Fibroblast of pulmonary artery (primary cell): ENCODE measurements at regions not wholly inside any gene's neighbourhood (a gene's known extent, or its start where the extent isn't known, plus 50 kb on each side); places are given as distances from the start of the nearest gene placed in this dataset.

Source experiments
- DNase-seq: peaks from one replicate; pipeline ENCODE4 v3.0.0-alpha.2; 2010; ENCODE audit warnings: low read depth
- H3K4me3 ChIP-seq: replicated peaks from 2 replicates; pipeline ENCODE4 v1.5.1; 2011; ENCODE audit warnings: low read depth, mild to moderate bottlenecking, control low read depth, low read length, moderate library complexity
- TF ChIP-seq, protein P1 (sequence below): IDR thresholded peaks from 2 replicates; pipeline ENCODE4 v1.5.1; 2011; ENCODE audit warnings: mild to moderate bottlenecking, control low read depth, low read length, inconsistent platforms; ENCODE audit errors: missing control alignments

- H3K4me3 ChIP-seq: no peak overlapping the region
Observed at GRCh38 chr21:35578347-35578782, 482.0 kb downstream of the SETD4 start.

DNA sequence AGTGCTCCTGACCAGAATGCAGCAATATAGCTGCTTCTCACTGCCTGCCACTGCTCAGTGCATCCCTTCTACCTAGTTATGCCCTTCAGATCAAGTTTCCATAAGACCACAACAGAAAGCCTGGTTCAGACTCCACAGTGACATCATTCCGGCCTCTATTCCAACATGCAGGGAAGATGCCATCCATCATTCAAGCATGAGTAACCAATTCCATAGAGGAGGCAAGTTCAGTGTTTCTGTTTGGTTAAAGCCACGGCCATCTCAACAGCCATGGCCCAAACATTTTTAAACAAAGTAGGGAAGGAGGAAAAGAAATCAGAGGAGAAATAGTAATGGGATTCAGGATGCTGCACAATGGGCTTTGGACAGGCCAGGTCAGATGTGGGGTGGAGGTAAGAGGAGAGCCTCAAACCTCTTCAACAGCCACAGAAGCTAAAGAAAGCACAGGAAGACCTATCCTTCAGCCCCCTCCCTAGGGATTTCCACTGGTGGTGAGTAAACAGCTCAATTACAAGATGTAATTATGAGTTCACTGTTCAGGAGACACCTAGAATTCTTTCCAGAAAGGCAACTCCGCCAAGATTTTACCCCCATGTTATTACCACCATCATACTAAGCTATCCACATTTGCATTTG is 484.9 kb downstream of the SETD4 start:
- TF ChIP-seq, protein P1, sequence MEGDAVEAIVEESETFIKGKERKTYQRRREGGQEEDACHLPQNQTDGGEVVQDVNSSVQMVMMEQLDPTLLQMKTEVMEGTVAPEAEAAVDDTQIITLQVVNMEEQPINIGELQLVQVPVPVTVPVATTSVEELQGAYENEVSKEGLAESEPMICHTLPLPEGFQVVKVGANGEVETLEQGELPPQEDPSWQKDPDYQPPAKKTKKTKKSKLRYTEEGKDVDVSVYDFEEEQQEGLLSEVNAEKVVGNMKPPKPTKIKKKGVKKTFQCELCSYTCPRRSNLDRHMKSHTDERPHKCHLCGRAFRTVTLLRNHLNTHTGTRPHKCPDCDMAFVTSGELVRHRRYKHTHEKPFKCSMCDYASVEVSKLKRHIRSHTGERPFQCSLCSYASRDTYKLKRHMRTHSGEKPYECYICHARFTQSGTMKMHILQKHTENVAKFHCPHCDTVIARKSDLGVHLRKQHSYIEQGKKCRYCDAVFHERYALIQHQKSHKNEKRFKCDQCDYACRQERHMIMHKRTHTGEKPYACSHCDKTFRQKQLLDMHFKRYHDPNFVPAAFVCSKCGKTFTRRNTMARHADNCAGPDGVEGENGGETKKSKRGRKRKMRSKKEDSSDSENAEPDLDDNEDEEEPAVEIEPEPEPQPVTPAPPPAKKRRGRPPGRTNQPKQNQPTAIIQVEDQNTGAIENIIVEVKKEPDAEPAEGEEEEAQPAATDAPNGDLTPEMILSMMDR: no peak
- DNase-seq: peak; percentile 52

More at GRCh38 chr21:35578347-35578782, 482.0 kb downstream of the SETD4 start:
- TF ChIP-seq, protein P1: no peak
- peak; percentile 73 for DNase-seq

GRCh38 chr21:35573472-35574374 is 486.6 kb downstream of the SETD4 start:
- H3K4me3 ChIP-seq: no peak overlapping the region
- peak; percentile 56 for DNase-seq
- TF ChIP-seq, protein P1: no peak

More for the DNA sequence above, 484.9 kb downstream of the SETD4 start:
- no peak overlapping the region for H3K4me3 ChIP-seq

GRCh38 chr21:35571910-35572309 is 488.4 kb downstream of the SETD4 start:
- H3K4me3 ChIP-seq: no peak overlapping the region
- no peak for DNase-seq
- TF ChIP-seq, protein P1: no peak

GRCh38 chr21:35568643-35569042 is 491.7 kb downstream of the SETD4 start:
- TF ChIP-seq, protein P1: no peak
- no peak for DNase-seq
- no peak overlapping the region for H3K4me3 ChIP-seq

DNA sequence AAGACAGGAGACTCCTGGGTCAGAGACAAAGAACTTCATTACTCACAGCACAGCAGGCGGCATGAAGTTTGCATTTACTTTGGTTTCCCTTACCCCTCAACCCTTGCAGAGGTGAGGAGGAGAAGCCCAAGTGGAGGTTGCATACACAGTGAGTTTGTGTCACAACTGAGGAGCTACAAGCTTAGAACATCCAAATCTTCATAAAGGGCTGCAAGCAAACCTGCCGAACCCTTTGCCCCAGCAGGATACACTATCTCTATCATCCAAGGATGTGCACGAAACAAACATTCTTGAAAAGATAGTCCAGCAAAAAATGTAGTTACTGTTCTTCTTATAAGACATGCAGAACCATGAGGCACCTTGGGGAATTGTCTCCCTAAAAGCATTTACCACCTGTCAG is 493.5 kb downstream of the SETD4 start:
- TF ChIP-seq, protein P1: no peak
- H3K4me3 ChIP-seq: no peak overlapping the region
- DNase-seq: no peak
